K562 (cell line): ENCODE measurements at regions not wholly inside any gene's neighbourhood (a gene's known extent, or its start where the extent isn't known, plus 50 kb on each side); places are given as distances from the start of the nearest gene placed in this dataset.

Experiments
- CBX1 ChIP-seq: sonication (generic); IDR thresholded peaks from 2 replicates; pipeline ENCODE4 v1.6.1; 2016; ENCODE audit warnings: antibody characterized with exemption, low read depth, mild to moderate bottlenecking
- CTCF ChIP-seq, 3 experiments: IDR thresholded peaks in 2 of 3; conservative IDR thresholded peaks in 1 of 3; 2 replicates each; pipeline ENCODE4 v1.5.1; 2011 to 2012; ENCODE audit warnings: low read length in 3 of 3, mild to moderate bottlenecking in 3 of 3, control low read depth in 2 of 3, improper control_type of control experiment in 1 of 3, inconsistent platforms in 1 of 3, low read depth in 1 of 3, mixed read lengths in 1 of 3, moderate library complexity in 1 of 3; ENCODE audit not compliant: insufficient read depth in 2 of 3
- EZH2 ChIP-seq: IDR thresholded peaks from 2 replicates; pipeline ENCODE4 v1.6.1; 2012; ENCODE audit warnings: low read depth, mild to moderate bottlenecking, inconsistent platforms, low read length, borderline replicate concordance
- MBD1 ChIP-seq: fragments of 250-450 bp; sonication (Bioruptor Pico); IDR thresholded peaks from 2 replicates; pipeline ENCODE4 v1.8.0; 2022; ENCODE audit warnings: inconsistent platforms
- MYC ChIP-seq, 2 experiments: fragments of 250-450 bp in 1 of 2; sonication (Bioruptor Pico) in 1 of 2; IDR thresholded peaks; 2 replicates each; pipeline versions ENCODE4 v1.5.1 to v1.6.1; 2012 to 2021; ENCODE audit warnings: low read depth in 2 of 2, borderline replicate concordance in 1 of 2, improper control_type of control experiment in 1 of 2, low read length in 1 of 2, mild to moderate bottlenecking in 1 of 2, moderate library complexity in 1 of 2
- POLR2A ChIP-seq: fragments of 450-650 bp; conservative IDR thresholded peaks from 2 replicates; pipeline ENCODE4 v1.6.1; 2016
- RCOR1 ChIP-seq, 2 experiments: IDR thresholded peaks; 2 replicates each; pipeline ENCODE4 v1.6.1; 2012; ENCODE audit warnings: low read depth in 2 of 2, low read length in 2 of 2, borderline replicate concordance in 1 of 2, improper control_type of control experiment in 1 of 2
- SOX6 ChIP-seq: fragments of 450-650 bp; IDR thresholded peaks from 2 replicates; pipeline ENCODE4 v1.6.1; 2014; ENCODE audit warnings: mild to moderate bottlenecking
- TEAD4 ChIP-seq, 2 experiments: sonication (generic) in 1 of 2; formaldehyde crosslinking in 1 of 2; IDR thresholded peaks; 2 replicates each; pipeline versions ENCODE4 v1.6.1 to v1.8.0; 2012 to 2022; ENCODE audit warnings: borderline replicate concordance in 1 of 2, inconsistent platforms in 1 of 2, low read length in 1 of 2, mild to moderate bottlenecking in 1 of 2, missing genetic modification reagents in 1 of 2

GRCh38 chrX:13252726-13253125 lies 67.1 kb downstream of the ATXN3L start:
- no peak for TF ChIP-seq MBD1 (CRISPR knock-in tag)
- no peak for TF ChIP-seq RCOR1 (IDR thresholded peaks at IDR 0.05; ENCODE audit: borderline replicate concordance in 1 of 2, low read depth in 2 of 2, low read length in 2 of 2)
- TF ChIP-seq TEAD4 (IDR thresholded peaks at IDR 0.05; ENCODE audit: low read length), result no peak
- no peak for TF ChIP-seq TEAD4 (CRISPR knock-in tag; IDR thresholded peaks at IDR 0.05; ENCODE audit: borderline replicate concordance)
- no peak for TF ChIP-seq SOX6
- no peak for TF ChIP-seq CBX1
- no peak for TF ChIP-seq CTCF (IDR thresholded peaks at IDR 0.05 in 2 of 3, conservative IDR thresholded peaks at IDR 0.05 in 1 of 3; ENCODE audit: insufficient read depth in 2 of 3, low read depth in 1 of 3, low read length in 3 of 3)
- TF ChIP-seq EZH2, result no peak
- TF ChIP-seq MYC (IDR thresholded peaks at IDR 0.05; ENCODE audit: low read depth, low read length), result no peak
- TF ChIP-seq MYC (CRISPR knock-in tag; IDR thresholded peaks at IDR 0.05; ENCODE audit: borderline replicate concordance, low read depth), result no peak
- TF ChIP-seq POLR2A, result no peak
